ENCODE measurements at regions not wholly inside any gene's neighbourhood (a gene's known extent, or its start where the extent isn't known, plus 50 kb on each side); places are given as distances from the start of the nearest gene placed in this dataset.

DNA sequence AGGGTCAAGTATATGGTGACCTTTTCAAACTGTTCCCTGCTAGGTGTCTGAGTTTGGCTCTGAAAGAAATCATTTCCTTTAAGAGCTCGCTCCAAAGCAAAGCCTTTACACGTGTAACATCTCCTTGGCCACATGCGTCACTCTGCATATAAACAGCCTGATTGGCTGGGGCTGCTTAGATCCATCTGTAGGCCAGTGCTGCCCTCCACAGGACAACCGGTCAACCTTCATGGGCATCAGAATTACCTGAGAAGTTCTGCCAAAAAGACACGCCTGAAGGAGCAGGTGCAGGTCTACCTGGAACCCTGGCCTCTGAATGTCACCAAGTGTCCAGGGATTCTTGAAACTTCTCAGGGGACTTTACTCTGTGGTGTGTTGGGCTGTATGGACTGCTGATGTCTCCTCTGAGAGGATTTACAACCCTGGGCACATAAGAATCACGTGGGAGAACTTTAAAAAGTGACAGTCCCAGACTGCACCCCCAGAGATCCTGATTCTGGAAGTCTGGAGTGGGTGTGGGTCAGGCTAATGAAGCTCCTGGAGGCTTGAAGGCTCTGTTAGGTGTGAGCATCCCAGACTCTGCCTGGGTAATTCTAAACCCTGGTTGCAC lies 497.6 kb downstream of the GADD45G start:
- Histone ChIP-seq H3K9me3 (no peaks in the 10 kb centered on the region), H3K9ac (ENCODE audit: low read depth in 2 of 2, low read length in 2 of 2) (no peak overlapping the region), H3K27me3 (no peaks in the 10 kb centered on the region), H3K4me1 (no peaks in the 10 kb centered on the region), H3K36me3 (no peaks in the 10 kb centered on the region), H3K4me3 (no peak overlapping the region), H3K27ac (no peak overlapping the region)
- DNase-seq = peak; percentile 90
- TF ChIP-seq, protein P1, sequence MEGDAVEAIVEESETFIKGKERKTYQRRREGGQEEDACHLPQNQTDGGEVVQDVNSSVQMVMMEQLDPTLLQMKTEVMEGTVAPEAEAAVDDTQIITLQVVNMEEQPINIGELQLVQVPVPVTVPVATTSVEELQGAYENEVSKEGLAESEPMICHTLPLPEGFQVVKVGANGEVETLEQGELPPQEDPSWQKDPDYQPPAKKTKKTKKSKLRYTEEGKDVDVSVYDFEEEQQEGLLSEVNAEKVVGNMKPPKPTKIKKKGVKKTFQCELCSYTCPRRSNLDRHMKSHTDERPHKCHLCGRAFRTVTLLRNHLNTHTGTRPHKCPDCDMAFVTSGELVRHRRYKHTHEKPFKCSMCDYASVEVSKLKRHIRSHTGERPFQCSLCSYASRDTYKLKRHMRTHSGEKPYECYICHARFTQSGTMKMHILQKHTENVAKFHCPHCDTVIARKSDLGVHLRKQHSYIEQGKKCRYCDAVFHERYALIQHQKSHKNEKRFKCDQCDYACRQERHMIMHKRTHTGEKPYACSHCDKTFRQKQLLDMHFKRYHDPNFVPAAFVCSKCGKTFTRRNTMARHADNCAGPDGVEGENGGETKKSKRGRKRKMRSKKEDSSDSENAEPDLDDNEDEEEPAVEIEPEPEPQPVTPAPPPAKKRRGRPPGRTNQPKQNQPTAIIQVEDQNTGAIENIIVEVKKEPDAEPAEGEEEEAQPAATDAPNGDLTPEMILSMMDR (IDR thresholded peaks at IDR 0.05) = peak; percentile 83
- intact Hi-C loops (cut with DNase I) = loop anchor here (2.0 kb wide), 1 partner anchor 504 kb away; no protein-coding TSS in a partner anchor

GRCh38 chr9:90103771-90104170 lies 499.0 kb downstream of the GADD45G start:
- Histone ChIP-seq H3K9ac (ENCODE audit: low read depth in 2 of 2, low read length in 2 of 2) (no peak overlapping the region), H3K4me1 (no peaks in the 10 kb centered on the region)
- intact Hi-C loops (cut with DNase I) = loop anchor here (2.0 kb wide), 1 partner anchor 505 kb away; no protein-coding TSS in a partner anchor

GRCh38 chr9:90105773-90106172 lies 501.0 kb downstream of the GADD45G start:
- no peaks in the 10 kb centered on the region for H3K27me3 ChIP-seq
- H3K9me3 ChIP-seq = no peaks in the 10 kb centered on the region
- TF ChIP-seq, protein P1 (IDR thresholded peaks at IDR 0.05) = no peak
- H3K4me1 ChIP-seq = no peaks in the 10 kb centered on the region
- no peak overlapping the region for H3K9ac ChIP-seq (ENCODE audit: low read depth in 2 of 2, low read length in 2 of 2)
- H3K4me3 ChIP-seq = no peak overlapping the region
- H3K27ac ChIP-seq = no peak overlapping the region
- intact Hi-C loops (cut with DNase I) = no loop called here
- DNase-seq = no peak
- no peaks in the 10 kb centered on the region for H3K36me3 ChIP-seq

More at GRCh38 chr9:90103771-90104170, 499.0 kb downstream of the GADD45G start:
- H3K9me3 ChIP-seq = no peaks in the 10 kb centered on the region
- no peak overlapping the region for H3K4me3 ChIP-seq
- no peaks in the 10 kb centered on the region for H3K27me3 ChIP-seq
- H3K36me3 ChIP-seq = no peaks in the 10 kb centered on the region
- no peak for DNase-seq
- TF ChIP-seq, protein P1 (IDR thresholded peaks at IDR 0.05) = no peak
- H3K27ac ChIP-seq = no peak overlapping the region

DNA sequence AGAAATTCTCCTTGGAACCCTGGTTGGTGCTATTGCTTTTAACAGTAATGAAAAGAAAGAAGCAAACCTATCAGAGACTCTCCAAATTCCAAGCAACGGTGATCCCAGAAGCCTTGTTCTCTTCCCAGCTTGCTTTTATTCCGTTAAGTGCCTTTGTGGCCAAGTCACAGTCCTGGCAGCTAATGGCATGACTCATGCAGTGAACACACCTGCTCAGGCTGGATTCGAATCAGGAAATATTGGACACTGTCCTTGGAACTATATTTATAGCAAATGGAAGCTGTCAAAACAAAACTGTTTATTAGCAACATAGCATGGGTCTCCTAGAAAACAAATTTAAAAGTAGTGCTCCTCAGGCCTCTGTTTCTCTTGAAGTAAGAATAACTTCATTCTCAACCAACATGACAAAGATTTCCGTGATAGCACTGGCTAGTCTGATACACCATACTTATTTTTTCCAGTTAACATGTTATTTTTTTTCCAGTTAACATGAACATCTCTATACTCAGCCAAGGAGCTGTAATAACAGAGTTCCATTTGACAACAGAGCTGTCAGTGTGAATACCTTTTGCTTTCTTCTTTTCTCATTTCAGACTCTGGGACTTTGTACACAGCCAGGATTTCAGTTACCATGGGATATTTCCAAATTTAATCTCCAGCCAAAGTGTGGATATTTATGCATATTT lies 502.4 kb downstream of the GADD45G start:
- TF ChIP-seq, protein P1 (IDR thresholded peaks at IDR 0.05) = no peak
- H3K27me3 ChIP-seq = no peaks in the 10 kb centered on the region
- intact Hi-C loops (cut with DNase I) = no loop called here
- no peak overlapping the region for H3K4me3 ChIP-seq
- no peak overlapping the region for H3K27ac ChIP-seq
- no peak overlapping the region for H3K9ac ChIP-seq (ENCODE audit: low read depth in 2 of 2, low read length in 2 of 2)
- H3K4me1 ChIP-seq = no peaks in the 10 kb centered on the region
- no peaks in the 10 kb centered on the region for H3K36me3 ChIP-seq
- peak; percentile 41 for DNase-seq
- H3K9me3 ChIP-seq = no peaks in the 10 kb centered on the region

DNA sequence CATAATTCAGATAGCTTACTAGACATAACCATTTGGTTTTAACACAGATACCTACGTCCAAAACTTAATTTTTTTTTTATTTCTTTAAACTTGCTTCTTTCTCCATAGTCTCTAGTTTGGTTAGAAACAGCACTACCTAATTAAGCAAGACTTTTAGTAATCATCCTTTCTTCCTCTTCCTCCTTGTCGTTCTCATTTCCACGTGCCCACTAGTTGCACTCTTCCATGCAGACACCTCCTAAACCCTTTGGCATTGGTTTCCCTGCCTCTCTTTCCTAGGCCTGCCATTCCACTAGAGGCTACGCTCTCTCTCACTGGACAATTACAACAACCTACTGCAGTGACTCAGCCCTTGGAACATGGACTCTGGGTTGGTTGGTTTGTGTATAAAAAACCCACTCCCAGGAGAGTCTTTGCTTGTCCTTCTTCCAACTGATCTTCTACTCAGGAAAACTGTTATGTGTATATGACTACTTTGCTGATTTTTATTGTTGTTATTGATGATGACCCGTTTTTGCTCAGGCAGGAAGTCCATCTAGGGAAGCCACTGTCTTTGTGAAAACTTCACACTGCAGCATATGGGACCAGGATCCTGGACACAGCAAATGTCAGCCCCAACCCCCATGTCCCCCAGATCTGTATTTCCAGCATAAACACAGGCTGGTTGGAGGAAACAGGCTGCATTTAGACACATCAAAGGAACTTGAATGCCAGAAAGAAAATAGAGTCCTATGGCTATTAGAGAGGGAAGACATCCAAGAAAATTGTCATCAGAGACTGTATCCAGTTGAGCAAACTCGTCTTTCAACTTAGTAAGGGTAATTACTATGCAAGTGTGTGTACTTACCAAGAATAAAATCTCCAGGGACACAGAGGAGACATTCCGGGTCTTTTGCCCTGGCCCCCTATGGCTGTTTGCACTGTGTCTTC lies 503.2 kb downstream of the GADD45G start:
- TF ChIP-seq, protein P1 (IDR thresholded peaks at IDR 0.05) = no peak
- Histone ChIP-seq H3K9ac (ENCODE audit: low read depth in 2 of 2, low read length in 2 of 2) (no peak overlapping the region), H3K36me3 (no peaks in the 10 kb centered on the region), H3K27me3 (no peaks in the 10 kb centered on the region), H3K4me3 (no peak overlapping the region), H3K9me3 (no peaks in the 10 kb centered on the region), H3K27ac (no peak overlapping the region), H3K4me1 (no peaks in the 10 kb centered on the region)
- no peak for DNase-seq
- intact Hi-C loops (cut with DNase I) = no loop called here

Measured in colonic mucosa (tissue), 4 donors.